ENCODE measurements at regions not wholly inside any gene's neighbourhood (a gene's known extent, or its start where the extent isn't known, plus 50 kb on each side); places are given as distances from the start of the nearest gene placed in this dataset.

- DNase-seq (no peak), ATAC-seq (ENCODE audit: poor library complexity) (no peak)
- intact Hi-C loops (cut with DNase I), result no loop called here
These were observed 152.7 kb downstream of the VEGFA start for GRCh38 chr6:43922426-43923375.

DNA sequence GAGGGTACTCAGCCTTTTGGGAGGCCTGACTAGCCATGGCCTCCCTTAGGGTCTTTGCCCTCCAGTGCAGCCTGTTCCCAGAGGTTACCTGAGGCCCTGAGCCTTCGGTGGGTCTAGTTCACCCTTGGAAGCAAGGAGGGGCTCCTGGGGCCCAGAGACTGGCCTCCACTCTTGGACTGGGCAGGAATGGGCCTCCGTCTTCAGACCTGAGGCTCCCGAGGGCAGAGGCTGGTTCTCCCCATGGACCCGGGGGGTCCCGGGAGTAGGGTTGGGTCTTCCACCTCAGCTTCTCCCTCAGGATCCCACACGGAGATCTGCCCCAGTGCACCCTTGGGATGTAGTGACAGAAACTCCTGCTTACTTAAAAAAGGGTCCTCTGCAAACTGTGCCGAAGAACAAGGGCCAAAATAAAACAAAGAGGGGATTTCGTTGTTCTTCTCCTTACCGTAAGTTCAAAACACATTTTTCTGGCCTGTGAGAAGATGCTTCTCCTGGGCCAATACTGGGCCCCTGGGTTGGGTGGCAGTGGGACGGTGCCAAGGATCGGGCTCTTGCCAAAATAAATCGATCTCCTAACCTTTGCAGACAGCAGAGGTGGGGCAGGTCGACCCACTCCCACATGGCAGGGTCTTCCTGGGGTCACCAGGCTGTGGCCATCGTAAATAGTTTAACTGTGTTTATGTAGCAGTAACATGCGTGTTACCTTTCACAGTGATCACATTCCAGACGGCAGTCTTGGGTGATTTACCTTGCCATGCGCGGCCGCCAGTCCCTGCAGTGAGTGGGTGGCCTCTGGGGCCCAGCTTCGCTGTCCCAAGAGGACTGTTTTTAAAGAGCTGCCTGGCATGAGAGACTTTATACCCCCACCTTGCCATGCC is 151.8 kb downstream of the VEGFA start:
- no peak for ATAC-seq (ENCODE audit: poor library complexity)
- no peak for DNase-seq

DNA sequence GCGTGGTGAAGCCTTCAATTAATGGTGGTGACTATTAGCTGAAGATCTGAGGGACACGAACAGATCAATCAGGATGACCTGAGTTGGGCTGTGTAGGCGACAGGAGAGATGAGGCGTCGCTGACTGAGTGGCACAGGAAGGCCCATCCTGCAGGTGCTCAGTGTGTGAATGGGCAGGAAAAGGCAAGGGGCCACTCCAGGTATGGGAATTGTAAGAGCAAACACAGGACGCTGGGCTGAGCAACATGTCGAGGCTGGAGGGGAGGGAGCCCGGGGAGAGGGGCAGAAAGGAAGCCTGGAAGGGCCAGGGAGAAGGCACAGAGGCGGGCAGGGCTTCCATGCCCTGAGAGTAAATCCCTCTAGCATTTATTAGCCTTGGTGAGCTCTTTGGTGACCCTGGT is 151.0 kb downstream of the VEGFA start:
- intact Hi-C loops (cut with DNase I), result no loop called here
- no peak for ATAC-seq (ENCODE audit: poor library complexity)
- no peak for DNase-seq

More for the DNA sequence above, 151.8 kb downstream of the VEGFA start:
- intact Hi-C loops (cut with DNase I), result no loop called here

- DNase-seq, result no peak
- ATAC-seq (ENCODE audit: poor library complexity), result no peak
- intact Hi-C loops (cut with DNase I), result no loop called here
These were observed 149.8 kb downstream of the VEGFA start for GRCh38 chr6:43919774-43920173.

DNA sequence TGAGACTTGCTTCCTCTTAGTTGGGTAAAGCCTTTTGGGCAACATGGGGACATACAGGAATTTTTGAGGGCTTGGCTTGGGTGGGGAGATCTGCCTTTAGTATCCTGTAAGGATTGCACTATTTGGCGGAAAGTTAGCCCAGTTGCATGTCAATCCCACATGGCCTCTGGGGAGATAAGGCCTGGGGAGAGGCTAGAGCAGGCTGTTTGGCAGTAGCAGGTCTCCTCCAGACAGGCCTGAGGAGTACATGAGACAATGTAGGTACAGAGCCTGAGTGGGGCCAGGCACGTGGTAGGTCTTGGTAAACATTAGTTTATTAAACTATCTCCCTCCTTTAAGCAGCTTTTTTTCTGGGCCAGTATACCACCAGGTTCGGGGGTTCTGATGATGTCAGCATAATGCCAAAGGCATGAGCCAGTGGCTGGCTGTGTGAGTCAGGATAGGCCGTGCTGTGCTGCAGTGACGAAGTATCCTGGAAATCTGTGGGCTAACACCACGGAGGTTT is 147.9 kb downstream of the VEGFA start:
- ATAC-seq (ENCODE audit: poor library complexity) (no peak), DNase-seq (no peak)
- intact Hi-C loops (cut with DNase I), result no loop called here

DNA sequence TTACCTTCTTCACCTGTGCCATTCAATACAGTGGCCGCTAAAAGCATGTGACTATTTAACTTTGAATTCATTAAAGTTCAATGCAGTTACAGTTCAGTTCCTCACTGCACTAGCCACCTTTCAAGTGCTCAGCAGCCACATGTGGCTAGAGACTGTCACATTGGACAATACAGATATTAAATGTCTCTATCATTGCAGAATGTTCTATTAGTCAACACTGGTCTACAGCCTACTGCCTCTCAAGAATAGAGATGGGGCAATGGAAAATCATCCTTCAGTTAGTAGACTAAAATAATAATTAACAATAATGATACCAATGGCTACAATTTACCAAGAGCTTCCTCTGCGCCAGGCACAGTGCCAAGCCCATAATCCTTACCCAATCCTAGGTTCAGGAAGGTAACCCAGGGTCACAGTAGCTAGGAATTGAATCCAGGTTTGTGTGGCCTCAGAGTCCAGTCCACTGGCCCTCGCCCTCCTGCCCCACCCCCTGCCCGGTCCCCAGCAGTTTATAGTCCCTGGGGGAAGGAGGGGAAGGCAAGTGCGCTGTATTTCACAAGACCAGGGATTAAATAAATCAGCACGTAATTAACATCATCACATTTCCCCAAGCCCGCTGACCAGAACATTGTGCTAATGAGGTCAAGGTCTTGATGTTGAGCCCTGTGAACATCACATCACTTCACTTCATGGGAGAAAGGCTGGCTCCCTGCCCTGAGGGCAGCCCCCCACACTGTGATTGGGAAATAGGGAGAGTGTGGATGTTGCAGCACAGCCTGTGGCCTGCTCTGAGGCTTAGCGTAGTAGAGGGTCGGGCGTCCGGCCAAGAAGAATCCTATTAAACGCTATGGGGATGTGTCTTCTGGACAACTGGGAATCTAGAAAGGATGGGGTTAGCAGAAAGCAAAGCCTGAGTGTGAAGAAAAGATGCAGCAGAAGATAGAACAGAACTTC is 147.2 kb downstream of the VEGFA start:
- DNase-seq (peak; percentile 60), ATAC-seq (ENCODE audit: poor library complexity) (no peak)
- intact Hi-C loops (cut with DNase I), result no loop called here

DNA sequence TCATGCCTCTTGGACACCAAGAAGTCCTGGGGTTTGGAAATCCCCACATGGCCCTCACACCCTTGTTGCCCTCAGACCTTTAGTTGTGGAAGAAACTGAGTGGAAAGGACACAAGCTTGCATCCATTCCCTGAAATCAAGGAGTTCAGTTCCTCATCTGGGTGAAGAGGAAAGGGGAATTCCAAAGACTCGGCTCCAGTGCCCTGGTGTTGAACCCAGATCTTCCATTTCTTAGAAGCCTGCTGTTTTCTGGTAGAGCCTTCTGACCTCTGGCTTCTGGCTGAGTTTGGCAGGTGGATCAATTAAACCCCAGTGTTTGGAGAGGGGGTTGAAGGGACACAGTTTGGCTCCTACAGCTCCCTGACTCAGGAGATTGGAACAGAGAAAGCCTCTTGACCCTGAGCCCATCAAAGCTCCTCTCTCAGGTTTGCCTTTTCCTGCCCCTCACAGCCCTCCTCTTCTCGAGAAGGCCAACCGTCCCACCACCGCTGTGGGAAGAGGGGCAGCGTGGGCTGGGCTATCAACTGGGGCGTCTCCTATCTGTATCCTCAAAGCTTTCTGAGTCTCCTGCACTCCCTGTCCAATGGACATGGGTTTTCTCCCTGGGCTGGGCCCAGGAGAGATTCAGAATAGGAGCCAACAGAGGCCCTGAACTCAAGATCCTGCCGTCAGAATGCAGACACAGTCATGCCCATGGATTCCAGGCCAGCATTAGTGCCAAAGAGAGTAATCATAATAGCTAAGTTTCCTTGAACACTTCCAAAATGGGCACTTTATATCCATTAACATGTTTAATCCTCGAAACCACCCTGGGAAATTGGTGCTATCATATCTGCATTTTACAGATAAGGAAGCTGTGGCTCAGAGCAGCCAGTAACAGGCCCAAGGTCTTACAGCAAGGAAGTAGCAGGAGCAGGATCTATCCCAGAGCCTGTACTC is 146.2 kb downstream of the VEGFA start:
- intact Hi-C loops (cut with DNase I), result no loop called here
- DNase-seq (no peak), ATAC-seq (ENCODE audit: poor library complexity) (no peak)

DNA sequence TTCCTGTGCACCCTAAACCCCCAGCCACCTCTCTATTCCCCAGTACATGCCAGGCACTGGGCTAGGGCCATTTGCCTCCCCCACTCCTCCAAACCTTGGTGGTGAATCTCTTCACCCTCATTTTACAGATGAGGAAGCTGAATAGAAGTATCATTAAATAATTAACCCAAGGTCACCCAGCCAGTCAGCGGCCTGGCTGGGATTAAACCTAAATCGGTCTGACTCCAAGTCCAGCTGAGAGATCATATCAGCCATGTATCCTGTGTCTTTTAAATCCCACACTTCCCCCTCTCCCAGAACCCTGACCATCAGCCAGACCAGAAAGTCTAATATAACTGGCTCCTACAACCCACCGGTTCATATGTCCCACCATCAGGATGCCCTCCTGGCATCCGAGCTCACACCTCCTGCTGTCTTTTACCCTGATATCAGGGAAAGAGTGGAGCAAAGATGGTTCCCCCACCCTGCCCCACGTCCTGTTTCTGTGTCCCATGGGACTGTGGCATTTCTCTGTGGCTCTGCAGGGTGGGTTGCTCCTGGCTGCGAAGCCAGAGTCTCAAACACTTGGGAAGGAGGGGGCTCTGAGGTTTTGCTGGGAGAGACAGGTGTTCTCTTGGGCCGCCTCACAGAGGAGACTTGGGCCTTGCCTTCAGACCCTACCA is 145.3 kb downstream of the VEGFA start:
- DNase-seq (no peak), ATAC-seq (ENCODE audit: poor library complexity) (no peak)
- intact Hi-C loops (cut with DNase I), result no loop called here

- no peak for ATAC-seq (ENCODE audit: poor library complexity)
- no peak for DNase-seq
- intact Hi-C loops (cut with DNase I), result no loop called here
These were observed 144.5 kb downstream of the VEGFA start for GRCh38 chr6:43914272-43915147.

GRCh38 chr6:43913375-43914271 is 143.6 kb downstream of the VEGFA start:
- intact Hi-C loops (cut with DNase I), result no loop called here
- no peak for ATAC-seq (ENCODE audit: poor library complexity)
- DNase-seq, result no peak

GRCh38 chr6:43912598-43913371 is 142.8 kb downstream of the VEGFA start:
- ATAC-seq (ENCODE audit: poor library complexity) (no peak), DNase-seq (no peak)
- intact Hi-C loops (cut with DNase I), result no loop called here

- DNase-seq (no peak), ATAC-seq (ENCODE audit: poor library complexity) (no peak)
- intact Hi-C loops (cut with DNase I), result no loop called here
These were observed 142.1 kb downstream of the VEGFA start for GRCh38 chr6:43912116-43912577.

DNA sequence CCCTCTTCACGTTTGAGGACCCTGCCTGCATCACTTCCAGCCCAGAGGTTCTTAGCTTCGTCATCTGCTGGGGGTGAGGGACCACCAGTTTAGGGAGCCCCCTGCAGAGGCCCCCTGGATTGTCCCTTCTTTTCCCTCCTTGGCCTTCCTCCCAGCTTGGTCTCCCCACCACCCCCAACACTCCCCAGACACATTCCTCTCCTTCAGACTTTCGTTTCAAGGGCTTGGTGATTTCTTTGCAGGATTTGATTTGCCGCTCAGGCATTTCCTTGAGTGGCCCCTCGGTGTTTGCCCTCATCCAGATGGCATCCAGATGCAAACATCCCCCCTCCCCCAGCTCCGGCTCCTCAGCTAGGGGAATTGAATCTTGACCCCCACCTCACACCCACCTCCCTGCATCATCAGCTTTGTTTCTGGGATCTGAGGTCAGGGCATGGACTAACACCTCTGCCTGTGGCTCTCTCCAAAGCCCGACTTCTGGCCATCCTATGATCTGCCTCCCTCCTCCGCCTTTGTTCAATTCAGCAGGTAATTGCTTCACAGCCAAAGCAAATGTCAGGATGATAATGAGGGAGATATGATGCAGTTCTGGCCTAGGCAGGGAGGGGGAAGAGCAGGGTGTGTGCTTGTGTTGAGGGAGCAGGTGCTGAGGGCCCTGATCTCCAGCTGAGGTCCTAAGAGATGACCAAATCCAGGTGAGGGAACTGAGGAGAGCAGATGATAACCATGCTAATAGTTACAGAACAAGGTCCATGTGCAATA is 141.5 kb downstream of the VEGFA start:
- DNase-seq, result no peak
- intact Hi-C loops (cut with DNase I), result no loop called here
- no peak for ATAC-seq (ENCODE audit: poor library complexity)
